ENCODE measurements at regions not wholly inside any gene's neighbourhood (a gene's known extent, or its start where the extent isn't known, plus 50 kb on each side); places are given as distances from the start of the nearest gene placed in this dataset.

- Histone ChIP-seq H4K8ac (ENCODE audit: low read depth in 2 of 2, low read length in 2 of 2) (no peak overlapping the region), H4K20me1 (ENCODE audit: insufficient read depth, low read length) (no peaks in the 10 kb centered on the region), H3K56ac (ENCODE audit: extremely low read depth, insufficient read depth, low read length) (no peak overlapping the region), H2AK9ac (replicated peaks; ENCODE audit: low read depth, low read length, poor library complexity) (no peak overlapping the region), H3K18ac (ENCODE audit: low read depth, low read length) (no peak overlapping the region), H3K79me1 (ENCODE audit: low read depth in 1 of 2, low read length in 2 of 2) (no peaks in the 10 kb centered on the region), H3K36me3 (ENCODE audit: control insufficient read depth, insufficient read depth, low read length) (no peaks in the 10 kb centered on the region), H2AFZ (replicated peaks; ENCODE audit: low read length, poor library complexity) (no peak overlapping the region), H3K23ac (ENCODE audit: low read depth, low read length) (no peak overlapping the region), H3K14ac (replicated peaks; ENCODE audit: low read depth, low read length) (no peak overlapping the region), H3K9me1 (ENCODE audit: insufficient read depth, low read length) (no peaks in the 10 kb centered on the region; the same call in 1 of the 2 replicates), H3K4me1 (ENCODE audit: control insufficient read depth, insufficient read depth, low read length) (no peaks in the 10 kb centered on the region), H2BK15ac (ENCODE audit: low read depth, low read length) (no peak overlapping the region), H2BK20ac (ENCODE audit: low read depth, low read length) (no peak overlapping the region; the same call in 1 of the 2 replicates), H2BK120ac (ENCODE audit: low read depth, low read length) (no peak overlapping the region), H3K4me3 (ENCODE audit: insufficient read depth, low read depth, low read length) (no peak overlapping the region), H3K4ac (ENCODE audit: low read depth, low read length) (no peak overlapping the region), H3K9me3 (ENCODE audit: control insufficient read depth, insufficient read depth, low read length) (no peaks in the 10 kb centered on the region), H3K9ac (ENCODE audit: low read depth, low read length) (no peak overlapping the region), H3K27me3 (ENCODE audit: control insufficient read depth, insufficient read depth, low read length) (no peaks in the 10 kb centered on the region), H4K91ac (ENCODE audit: insufficient read depth, low read depth, low read length) (no peak overlapping the region), H2AK5ac (ENCODE audit: low read depth, low read length) (no peak overlapping the region), H3K27ac (ENCODE audit: insufficient read depth, low read length) (no peak overlapping the region), H3K4me2 (ENCODE audit: low read depth, low read length) (no peak overlapping the region), H4K5ac (ENCODE audit: low read depth, low read length) (no peak overlapping the region), H2BK5ac (ENCODE audit: low read depth, low read length, poor library complexity, severe bottlenecking) (no peak overlapping the region)
- ChIA-PET POLR2A (ENCODE audit: unreplicated experiment) (no interaction called here), CTCF (no interaction called here)
- no peak for TF ChIP-seq MXI1 (IDR thresholded peaks at IDR 0.05; ENCODE audit: borderline replicate concordance, low read depth, low read length)
- no peak for TF ChIP-seq NFE2L2 (IDR thresholded peaks at IDR 0.05; ENCODE audit: low read depth, low read length)
- TF ChIP-seq CEBPB (IDR thresholded peaks at IDR 0.05; ENCODE audit: low read depth, low read length), result no peak
- TF ChIP-seq RCOR1 (IDR thresholded peaks at IDR 0.05; ENCODE audit: insufficient replicate concordance, low read length), result no peak
- TF ChIP-seq USF2 (IDR thresholded peaks at IDR 0.05; ENCODE audit: low read depth, low read length), result no peak
- no peak for TF ChIP-seq CHD1 (IDR thresholded peaks at IDR 0.05; ENCODE audit: low read depth, low read length)
- no peak for TF ChIP-seq FOS (IDR thresholded peaks at IDR 0.05; ENCODE audit: low read depth, low read length)
- no peak for TF ChIP-seq POLR2A (IDR thresholded peaks at IDR 0.05; ENCODE audit: low read depth, low read length)
- TF ChIP-seq MAFK (IDR thresholded peaks at IDR 0.05; ENCODE audit: low read depth, low read length), result no peak
- no peak for TF ChIP-seq CTCF (conservative IDR thresholded peaks at IDR 0.05; ENCODE audit: low read depth, low read length)
- TF ChIP-seq RAD21 (IDR thresholded peaks at IDR 0.05; ENCODE audit: low read length), result no peak
- TF ChIP-seq BHLHE40 (IDR thresholded peaks at IDR 0.05; ENCODE audit: low read depth, low read length), result no peak
- no peak for TF ChIP-seq MAZ (IDR thresholded peaks at IDR 0.05; ENCODE audit: borderline replicate concordance, low read depth, low read length)
- no peak for TF ChIP-seq RFX5 (IDR thresholded peaks at IDR 0.05; ENCODE audit: low read depth, low read length)
- in situ Hi-C loops (cut with MboI; ENCODE audit: low sequenced_read_pairs), result no loop called here
- no CpG with 5 or more reads among the region's 1 CpG for WGBS, 2 experiments (ENCODE audit: extremely low coverage in 2 of 2, insufficient read length in 1 of 2)
- intact Hi-C loops (cut with micrococcal nuclease), result no loop called here
- no TSS peak for BruUV-seq (replicated peaks)
- dilution Hi-C loops (cut with HindIII; ENCODE audit: low sequenced_read_pairs, unreplicated experiment), result no loop called here
- DNase-seq (no peak), ATAC-seq (ENCODE audit: low read depth) (no peak)
Measured at GRCh38 chr10:10513067-10513466, 504.6 kb upstream of the CELF2 start.

Measured in IMR-90 (cell line).